NT2/D1 (cell line): ENCODE measurements at regions not wholly inside any gene's neighbourhood (a gene's known extent, or its start where the extent isn't known, plus 50 kb on each side); places are given as distances from the start of the nearest gene placed in this dataset.

Experiments
- DNase-seq: peaks from one replicate; pipeline ENCODE4 v3.0.0-alpha.2; 2011; ENCODE audit warnings: low read depth, low spot score
- H3K27me3 ChIP-seq: 2 replicates; pipeline ENCODE4 v1.6.0; 2011; ENCODE audit warnings: mild to moderate bottlenecking; ENCODE audit not compliant: insufficient read length, insufficient read depth
- H3K36me3 ChIP-seq: 2 replicates; pipeline ENCODE4 v1.6.1; 2011; ENCODE audit warnings: mild to moderate bottlenecking, low read length, mixed read lengths; ENCODE audit not compliant: insufficient read depth, insufficient read length
- H3K4me1 ChIP-seq: 2 replicates; pipeline ENCODE4 v1.5.1; 2011; ENCODE audit not compliant: insufficient read depth, insufficient read length
- H3K4me3 ChIP-seq: 2 replicates; pipeline ENCODE4 v1.5.1; 2011; ENCODE audit warnings: low read depth; ENCODE audit not compliant: insufficient read length
- H3K9ac ChIP-seq: 2 replicates; pipeline ENCODE4 v1.6.0; 2011; ENCODE audit warnings: low read depth; ENCODE audit not compliant: insufficient read length
- H3K9me3 ChIP-seq: 2 replicates; pipeline ENCODE4 v1.5.1; 2011; ENCODE audit warnings: mild to moderate bottlenecking, low read length; ENCODE audit not compliant: insufficient read depth
- SUZ12 ChIP-seq: IDR thresholded peaks from 2 replicates; pipeline ENCODE4 v1.6.1; 2011; ENCODE audit not compliant: insufficient read length, insufficient read depth; ENCODE audit errors: extremely low read depth
- YY1 ChIP-seq: IDR thresholded peaks from 2 replicates; pipeline ENCODE4 v1.6.1; 2011; ENCODE audit not compliant: insufficient read length, insufficient read depth
- ZNF274 ChIP-seq: IDR thresholded peaks from 2 replicates; pipeline ENCODE4 v1.6.1; 2011; ENCODE audit warnings: mild to moderate bottlenecking, low read depth, low read length

DNA sequence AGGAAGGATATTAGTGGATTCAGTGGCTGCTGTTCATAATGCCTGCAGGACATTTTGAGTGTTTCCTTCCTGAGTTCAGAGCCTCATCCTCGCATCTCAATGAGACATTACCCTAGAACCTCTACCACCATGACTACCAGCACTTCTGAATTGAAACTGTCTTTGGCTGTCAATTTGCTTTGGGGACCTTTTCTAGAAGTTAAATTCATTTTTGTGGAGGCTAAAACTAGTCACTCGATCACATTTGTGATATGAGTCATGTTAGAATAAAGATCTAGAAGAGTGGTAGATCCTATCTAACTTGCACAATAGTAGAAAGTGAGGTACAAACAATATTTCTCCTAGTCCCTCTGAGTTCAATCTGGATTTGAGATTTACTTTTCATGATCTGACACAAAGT lies 124.9 kb downstream of the KCNRG start:
- no peak overlapping the region for H3K9ac ChIP-seq
- peaks cover 2% of the 10 kb centered on the region for H3K27me3 ChIP-seq
- TF ChIP-seq SUZ12 = no peak
- TF ChIP-seq ZNF274 = no peak
- TF ChIP-seq YY1 = no peak
- no peaks in the 10 kb centered on the region for H3K36me3 ChIP-seq
- no peaks in the 10 kb centered on the region for H3K4me1 ChIP-seq
- DNase-seq = no peak
- no peak overlapping the region for H3K4me3 ChIP-seq
- H3K9me3 ChIP-seq = no peaks in the 10 kb centered on the region

DNA sequence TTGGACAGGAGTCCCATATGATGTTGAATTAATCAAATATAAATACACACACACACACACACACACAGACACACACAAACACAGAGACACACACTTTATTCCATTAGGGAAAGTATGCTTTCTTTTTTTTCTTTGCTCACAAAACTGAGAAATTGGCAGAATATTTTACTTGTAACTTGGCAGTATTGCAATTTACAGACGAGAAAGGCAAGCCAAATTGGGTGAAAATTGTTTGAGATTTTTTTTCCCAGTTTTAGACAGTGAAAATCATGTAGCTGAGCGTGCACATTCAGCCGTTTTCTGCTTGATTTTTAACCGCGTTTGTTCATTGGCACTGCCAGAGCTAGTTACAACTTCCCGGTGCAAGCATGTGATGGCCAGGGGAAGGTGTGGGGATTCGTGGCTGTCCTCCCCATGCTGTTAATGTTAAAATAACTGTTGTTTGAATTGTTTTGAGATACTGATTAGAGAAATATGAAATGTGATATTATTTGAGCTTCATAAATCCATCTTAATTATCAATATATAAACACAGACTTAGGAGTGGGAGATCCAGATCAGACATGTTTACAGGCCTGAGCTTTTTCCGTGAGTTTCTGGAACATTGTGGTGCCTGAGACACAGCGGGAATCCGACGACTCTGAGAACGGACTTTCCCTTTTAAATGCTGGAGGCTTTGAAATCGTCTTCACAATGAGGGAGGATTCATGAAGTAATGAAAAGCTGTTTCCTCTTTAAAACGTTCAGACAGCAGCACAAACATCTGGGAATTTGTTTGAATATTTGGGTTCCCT lies 125.5 kb downstream of the KCNRG start:
- Histone ChIP-seq H3K9ac (no peak overlapping the region), H3K27me3 (no peaks in the 10 kb centered on the region), H3K36me3 (no peaks in the 10 kb centered on the region), H3K4me1 (no peaks in the 10 kb centered on the region), H3K4me3 (no peak overlapping the region), H3K9me3 (no peaks in the 10 kb centered on the region)
- TF ChIP-seq ZNF274 = no peak
- TF ChIP-seq YY1 = no peak
- TF ChIP-seq SUZ12 = no peak
- DNase-seq = no peak

DNA sequence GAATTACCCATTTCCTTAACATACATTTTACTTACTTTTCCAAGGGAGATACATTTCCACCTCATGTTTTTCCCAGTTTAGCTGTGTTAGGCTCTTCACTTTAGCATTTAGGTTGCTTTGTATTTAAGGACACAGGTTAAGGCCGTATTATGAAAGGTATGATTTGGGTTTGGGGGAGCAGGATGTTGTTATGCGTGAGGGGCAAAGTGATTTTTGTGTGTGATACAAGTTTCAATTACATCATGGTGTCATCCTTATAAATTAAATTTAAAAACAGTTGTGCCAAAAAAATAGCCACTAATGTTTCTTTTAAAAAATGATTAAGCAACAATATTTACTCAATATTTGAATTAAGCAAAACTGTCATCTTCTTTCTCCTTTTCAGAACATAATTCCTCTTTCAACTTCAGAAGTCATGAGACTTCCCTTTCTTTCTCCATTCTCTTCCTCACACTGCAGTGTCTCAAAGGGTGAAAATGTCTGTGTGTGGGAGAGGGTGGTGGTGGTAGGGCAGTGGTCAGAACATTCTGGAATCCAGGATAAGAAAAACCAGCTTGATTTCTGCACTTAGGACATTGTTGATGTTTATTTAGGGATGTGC lies 126.2 kb downstream of the KCNRG start:
- H3K4me1 ChIP-seq = no peaks in the 10 kb centered on the region
- DNase-seq = no peak
- no peak overlapping the region for H3K9ac ChIP-seq
- no peaks in the 10 kb centered on the region for H3K9me3 ChIP-seq
- H3K27me3 ChIP-seq = no peaks in the 10 kb centered on the region
- no peak overlapping the region for H3K4me3 ChIP-seq
- H3K36me3 ChIP-seq = no peaks in the 10 kb centered on the region
- TF ChIP-seq YY1 (no peak), ZNF274 (no peak), SUZ12 (no peak)

DNA sequence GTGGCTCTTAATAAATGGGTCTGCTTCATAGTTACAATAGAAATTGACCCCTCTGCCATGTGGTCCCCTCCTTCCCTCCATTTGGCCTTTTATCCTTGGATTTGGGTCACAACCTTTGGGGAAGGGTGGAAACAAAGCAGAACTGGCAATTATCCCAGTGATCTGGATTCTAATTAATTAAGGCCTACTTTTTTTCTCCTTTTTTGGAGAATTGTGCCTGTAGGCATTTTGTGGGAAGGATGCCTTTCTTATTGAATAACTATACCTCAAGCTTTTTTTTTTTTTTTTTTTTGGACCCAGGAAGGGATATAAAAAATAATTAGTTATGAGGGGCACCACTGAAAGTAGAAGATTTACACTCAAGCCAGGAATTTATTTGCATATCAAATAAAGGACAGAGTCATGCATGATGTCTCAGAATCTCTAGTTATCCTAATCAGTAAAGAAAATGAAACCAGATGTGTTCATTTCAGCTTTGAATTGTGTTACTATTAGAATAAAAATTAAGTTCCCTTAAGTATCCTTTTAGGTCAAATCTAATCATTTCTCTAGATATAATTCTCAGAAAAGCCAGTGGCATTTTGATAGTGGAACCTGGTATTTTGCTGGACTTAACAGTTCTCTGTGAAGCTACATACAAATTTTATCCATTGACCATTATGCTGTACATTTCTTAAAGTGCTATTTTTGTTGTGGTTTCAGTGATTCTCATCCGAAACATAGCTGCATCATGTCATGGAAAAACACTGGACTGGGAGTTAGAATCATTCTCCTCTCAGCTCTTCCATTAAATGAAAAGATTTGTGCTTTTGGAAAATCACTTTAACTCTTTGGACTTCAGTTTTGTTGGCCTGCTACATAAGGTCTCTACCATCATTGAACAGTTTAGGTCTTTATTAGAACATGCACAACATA lies 129.3 kb downstream of the KCNRG start:
- Histone ChIP-seq H3K4me3 (no peak overlapping the region), H3K9me3 (no peaks in the 10 kb centered on the region), H3K9ac (no peak overlapping the region), H3K27me3 (no peaks in the 10 kb centered on the region), H3K4me1 (no peaks in the 10 kb centered on the region), H3K36me3 (no peaks in the 10 kb centered on the region)
- DNase-seq = no peak
- TF ChIP-seq ZNF274 = no peak
- no peak for TF ChIP-seq SUZ12
- no peak for TF ChIP-seq YY1

DNA sequence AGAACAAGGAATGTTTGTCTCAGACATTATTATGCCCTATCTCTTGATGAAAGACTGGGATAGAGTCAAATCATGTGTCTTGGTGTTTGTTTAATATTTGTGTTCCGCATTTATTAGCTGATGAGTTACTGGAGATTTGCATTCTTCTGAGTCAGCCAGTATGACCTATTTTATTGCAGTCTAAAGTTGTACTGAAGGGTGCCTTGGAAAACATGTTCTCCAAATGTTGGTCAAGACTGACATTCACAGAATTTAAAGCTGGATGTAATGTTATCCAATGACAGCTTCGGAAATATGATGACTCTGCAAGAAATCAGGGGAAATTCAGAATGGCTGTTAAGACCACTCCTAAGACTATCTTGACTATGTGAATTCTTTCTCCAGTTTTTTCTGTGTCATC lies 134.0 kb downstream of the KCNRG start:
- H3K4me1 ChIP-seq = no peaks in the 10 kb centered on the region
- H3K4me3 ChIP-seq = no peak overlapping the region
- H3K9ac ChIP-seq = no peak overlapping the region
- H3K27me3 ChIP-seq = no peaks in the 10 kb centered on the region
- H3K9me3 ChIP-seq = no peaks in the 10 kb centered on the region
- TF ChIP-seq ZNF274 (no peak), SUZ12 (no peak), YY1 (no peak)
- DNase-seq = no peak
- no peaks in the 10 kb centered on the region for H3K36me3 ChIP-seq

DNA sequence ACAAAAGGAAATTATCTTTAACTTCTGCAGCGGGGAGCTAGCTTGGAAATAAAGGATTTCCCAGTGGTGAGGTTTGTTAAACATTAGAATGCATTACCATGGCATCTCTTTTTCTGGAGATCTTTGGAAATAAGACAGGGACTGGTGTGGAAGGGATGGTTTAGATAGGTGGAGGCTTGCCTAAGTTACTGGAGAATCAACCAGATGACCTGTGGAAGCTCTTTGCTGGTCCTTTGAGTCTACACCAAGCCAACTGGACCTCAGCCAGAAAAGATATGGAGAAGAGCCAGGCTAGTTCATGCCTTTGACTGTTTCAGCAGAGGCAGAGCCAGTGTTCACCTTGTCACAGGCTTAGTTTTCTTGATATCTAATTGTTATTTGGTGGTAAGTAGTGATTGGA lies 134.7 kb downstream of the KCNRG start:
- Histone ChIP-seq H3K9me3 (no peaks in the 10 kb centered on the region), H3K4me1 (no peaks in the 10 kb centered on the region), H3K4me3 (no peak overlapping the region), H3K9ac (no peak overlapping the region), H3K27me3 (no peaks in the 10 kb centered on the region), H3K36me3 (no peaks in the 10 kb centered on the region)
- TF ChIP-seq ZNF274 = no peak
- TF ChIP-seq SUZ12 = no peak
- no peak for TF ChIP-seq YY1
- no peak for DNase-seq

DNA sequence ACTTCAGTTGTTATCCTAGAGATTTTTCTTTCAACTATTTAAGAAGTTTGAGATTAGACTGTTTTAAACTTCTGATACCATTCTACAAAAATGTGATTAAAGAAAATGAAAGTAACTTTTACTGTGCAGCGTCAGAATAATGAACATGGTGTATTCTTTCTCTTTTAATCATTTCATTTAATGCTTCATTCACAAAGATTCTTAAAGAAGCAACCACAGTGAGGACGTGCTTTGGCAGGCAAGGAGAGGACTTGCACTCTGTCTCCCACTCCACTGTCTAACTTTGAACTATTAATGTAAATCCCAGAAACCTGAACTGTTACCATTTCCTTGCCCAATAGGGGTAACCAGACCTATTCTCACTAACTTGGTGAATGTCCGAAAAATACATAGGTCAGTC lies 137.0 kb downstream of the KCNRG start:
- Histone ChIP-seq H3K9me3 (no peaks in the 10 kb centered on the region), H3K27me3 (no peaks in the 10 kb centered on the region), H3K36me3 (no peaks in the 10 kb centered on the region), H3K4me1 (no peaks in the 10 kb centered on the region), H3K9ac (no peak overlapping the region), H3K4me3 (no peak overlapping the region)
- no peak for TF ChIP-seq ZNF274
- TF ChIP-seq YY1 = no peak
- no peak for TF ChIP-seq SUZ12
- no peak for DNase-seq
